DND-41 (cell line): ENCODE measurements at regions not wholly inside any gene's neighbourhood (a gene's known extent, or its start where the extent isn't known, plus 50 kb on each side); places are given as distances from the start of the nearest gene placed in this dataset.

Source experiments
- ATAC-seq: fragments of 200-7000 bp; cut with Tn5 transposase; 3 replicates; pipeline ENCODE4 v1.9.1; 2021; ENCODE audit warnings: low read depth; ENCODE audit not compliant: insufficient read depth
- DNase-seq: peaks from one replicate; pipeline ENCODE4 v3.0.0-alpha.2; 2020
- H2AFZ ChIP-seq: 2 replicates; pipeline ENCODE4 v1.6.0; 2012; ENCODE audit warnings: low read depth, low read length
- H3K27ac ChIP-seq: 2 replicates; pipeline ENCODE4 v1.5.1; 2012; ENCODE audit warnings: low read length, inconsistent platforms
- H3K27me3 ChIP-seq: fragments of 200-600 bp; sonication (generic); 2 replicates; pipeline ENCODE4 v1.6.0; 2012; ENCODE audit warnings: low read length, mild to moderate bottlenecking, inconsistent platforms; ENCODE audit not compliant: insufficient read depth, poor library complexity
- H3K36me3 ChIP-seq: 2 replicates; pipeline ENCODE4 v1.5.1; 2012; ENCODE audit warnings: low read length, inconsistent platforms; ENCODE audit not compliant: insufficient read depth
- H3K4me1 ChIP-seq: 2 replicates; pipeline ENCODE4 v1.5.1; 2012; ENCODE audit warnings: mild to moderate bottlenecking, low read length; ENCODE audit not compliant: insufficient read depth
- H3K4me2 ChIP-seq: 2 replicates; pipeline ENCODE4 v1.6.0; 2012; ENCODE audit warnings: mild to moderate bottlenecking, moderate library complexity, low read length, inconsistent platforms; ENCODE audit not compliant: insufficient read depth
- H3K4me3 ChIP-seq, 2 experiments: fragments of 200-600 bp in 1 of 2; shearing (Covaris generic) in 1 of 2; 2 replicates each; pipeline ENCODE4 v1.5.1; 2012 to 2016; ENCODE audit warnings: inconsistent platforms in 2 of 2, low read length in 2 of 2, mild to moderate bottlenecking in 2 of 2, low read depth in 1 of 2, moderate library complexity in 1 of 2
- H3K79me2 ChIP-seq: 2 replicates; pipeline ENCODE4 v1.6.0; 2012; ENCODE audit warnings: low read length, inconsistent platforms; ENCODE audit not compliant: insufficient read depth
- H3K9ac ChIP-seq: 2 replicates; pipeline ENCODE4 v1.6.0; 2012; ENCODE audit warnings: low read depth, mild to moderate bottlenecking, inconsistent platforms, low read length, moderate library complexity
- H3K9me3 ChIP-seq: 2 replicates; pipeline ENCODE4 v1.5.1; 2012; ENCODE audit warnings: low read length, moderate library complexity, mild to moderate bottlenecking, inconsistent platforms; ENCODE audit not compliant: insufficient read depth, severe bottlenecking
- H4K20me1 ChIP-seq: 2 replicates; pipeline ENCODE4 v1.6.0; 2012; ENCODE audit warnings: low read length; ENCODE audit not compliant: insufficient read depth
- EZH2 ChIP-seq: IDR thresholded peaks from 3 replicates; pipeline ENCODE4 v1.6.1; 2012; ENCODE audit warnings: borderline replicate concordance, low read depth, mild to moderate bottlenecking, moderate library complexity, low read length, inconsistent platforms; ENCODE audit not compliant: severe bottlenecking
- TF ChIP-seq, protein P1 (sequence below): IDR thresholded peaks from 2 replicates; pipeline ENCODE4 v1.5.1; 2012; ENCODE audit warnings: borderline replicate concordance, low read length, moderate library complexity, mild to moderate bottlenecking; ENCODE audit not compliant: poor library complexity, severe bottlenecking; ENCODE audit errors: extremely low read depth

DNA sequence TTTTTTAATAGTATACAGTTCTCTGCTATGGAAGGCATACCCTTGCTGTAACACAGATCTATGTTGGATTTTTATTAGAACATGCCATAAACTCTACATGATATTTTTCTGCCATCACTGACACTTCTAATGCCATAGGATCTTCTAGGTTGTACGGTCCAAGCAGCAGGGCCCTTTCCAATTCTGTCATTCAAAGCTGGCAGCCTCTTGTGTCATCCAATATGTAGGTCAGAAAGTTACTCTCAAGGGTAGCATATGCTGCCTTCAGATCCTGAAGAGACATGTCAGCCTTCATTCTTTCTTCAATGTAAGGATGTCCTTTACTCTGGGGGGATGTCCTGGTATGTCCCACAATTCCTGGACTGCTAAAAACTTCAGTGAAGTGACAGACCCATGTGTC lies 629.2 kb upstream of the USP24 start:
- no peak overlapping the region for H3K4me2 ChIP-seq
- ATAC-seq (no peak), DNase-seq (no peak)
- H3K4me1 ChIP-seq: no peaks in the 10 kb centered on the region
- no peak overlapping the region for H3K4me3 ChIP-seq
- H2AFZ ChIP-seq: no peak overlapping the region
- H3K79me2 ChIP-seq: no peaks in the 10 kb centered on the region
- H4K20me1 ChIP-seq: no peaks in the 10 kb centered on the region
- H3K9me3 ChIP-seq: no peaks in the 10 kb centered on the region
- no peak overlapping the region for H3K9ac ChIP-seq
- TF ChIP-seq EZH2: no peak
- TF ChIP-seq, protein P1, sequence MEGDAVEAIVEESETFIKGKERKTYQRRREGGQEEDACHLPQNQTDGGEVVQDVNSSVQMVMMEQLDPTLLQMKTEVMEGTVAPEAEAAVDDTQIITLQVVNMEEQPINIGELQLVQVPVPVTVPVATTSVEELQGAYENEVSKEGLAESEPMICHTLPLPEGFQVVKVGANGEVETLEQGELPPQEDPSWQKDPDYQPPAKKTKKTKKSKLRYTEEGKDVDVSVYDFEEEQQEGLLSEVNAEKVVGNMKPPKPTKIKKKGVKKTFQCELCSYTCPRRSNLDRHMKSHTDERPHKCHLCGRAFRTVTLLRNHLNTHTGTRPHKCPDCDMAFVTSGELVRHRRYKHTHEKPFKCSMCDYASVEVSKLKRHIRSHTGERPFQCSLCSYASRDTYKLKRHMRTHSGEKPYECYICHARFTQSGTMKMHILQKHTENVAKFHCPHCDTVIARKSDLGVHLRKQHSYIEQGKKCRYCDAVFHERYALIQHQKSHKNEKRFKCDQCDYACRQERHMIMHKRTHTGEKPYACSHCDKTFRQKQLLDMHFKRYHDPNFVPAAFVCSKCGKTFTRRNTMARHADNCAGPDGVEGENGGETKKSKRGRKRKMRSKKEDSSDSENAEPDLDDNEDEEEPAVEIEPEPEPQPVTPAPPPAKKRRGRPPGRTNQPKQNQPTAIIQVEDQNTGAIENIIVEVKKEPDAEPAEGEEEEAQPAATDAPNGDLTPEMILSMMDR: no peak
- H3K27me3 ChIP-seq: no peaks in the 10 kb centered on the region
- no peak overlapping the region for H3K27ac ChIP-seq
- no peaks in the 10 kb centered on the region for H3K36me3 ChIP-seq

- H3K4me1 ChIP-seq: no peaks in the 10 kb centered on the region
- no peak overlapping the region for H3K9ac ChIP-seq
- H3K9me3 ChIP-seq: no peaks in the 10 kb centered on the region
- no peak for TF ChIP-seq EZH2
- TF ChIP-seq, protein P1: no peak
- DNase-seq (no peak), ATAC-seq (no peak)
- H3K4me2 ChIP-seq: no peak overlapping the region
- H3K27me3 ChIP-seq: no peaks in the 10 kb centered on the region
- no peak overlapping the region for H3K4me3 ChIP-seq
- no peak overlapping the region for H3K27ac ChIP-seq
- H4K20me1 ChIP-seq: no peaks in the 10 kb centered on the region
- no peaks in the 10 kb centered on the region for H3K36me3 ChIP-seq
- H3K79me2 ChIP-seq: no peaks in the 10 kb centered on the region
- H2AFZ ChIP-seq: no peak overlapping the region
Measured at GRCh38 chr1:55839626-55840025, 624.5 kb upstream of the USP24 start.

GRCh38 chr1:55839221-55839620 lies 624.1 kb upstream of the USP24 start:
- no peak overlapping the region for H3K27ac ChIP-seq
- no peak for DNase-seq
- H3K4me3 ChIP-seq: no peak overlapping the region
- H3K4me2 ChIP-seq: no peak overlapping the region
- no peak for ATAC-seq
- TF ChIP-seq EZH2: no peak
- TF ChIP-seq, protein P1: no peak
- H3K36me3 ChIP-seq: no peaks in the 10 kb centered on the region
- no peaks in the 10 kb centered on the region for H3K4me1 ChIP-seq
- H3K27me3 ChIP-seq: no peaks in the 10 kb centered on the region
- no peaks in the 10 kb centered on the region for H4K20me1 ChIP-seq
- H2AFZ ChIP-seq: no peak overlapping the region
- no peaks in the 10 kb centered on the region for H3K79me2 ChIP-seq
- no peaks in the 10 kb centered on the region for H3K9me3 ChIP-seq
- no peak overlapping the region for H3K9ac ChIP-seq

DNA sequence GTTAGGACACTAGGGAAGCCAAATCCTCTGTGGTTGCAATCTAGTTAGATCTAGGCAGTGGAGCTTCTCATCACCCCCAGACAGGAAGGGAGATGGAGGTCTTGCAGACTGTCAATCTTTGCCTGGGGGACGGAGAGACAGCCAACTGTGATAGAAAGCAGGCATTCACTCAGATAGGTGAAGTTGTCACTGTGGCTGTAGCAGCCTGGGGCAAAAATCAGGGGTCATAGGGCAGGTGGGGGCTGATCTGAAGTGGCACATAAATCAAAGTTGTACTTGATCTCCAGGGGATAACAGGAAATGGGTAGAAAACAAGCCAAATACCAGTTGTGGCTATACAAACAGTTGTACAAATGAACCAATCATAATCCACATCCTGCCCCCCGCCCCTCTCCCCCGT lies 620.9 kb upstream of the USP24 start:
- Histone ChIP-seq H3K4me1 (peaks cover 8% of the 10 kb centered on the region), H3K36me3 (no peaks in the 10 kb centered on the region)

More for the DNA sequence above, 620.9 kb upstream of the USP24 start:
- no peak overlapping the region for H3K4me3 ChIP-seq
- no peaks in the 10 kb centered on the region for H3K27me3 ChIP-seq
- no peak for DNase-seq
- no peak overlapping the region for H3K4me2 ChIP-seq
- H3K27ac ChIP-seq: no peak overlapping the region
- H3K9ac ChIP-seq: no peak overlapping the region
- H2AFZ ChIP-seq: no peak overlapping the region
- H3K9me3 ChIP-seq: no peaks in the 10 kb centered on the region
- TF ChIP-seq EZH2: no peak
- TF ChIP-seq, protein P1: no peak
- no peaks in the 10 kb centered on the region for H4K20me1 ChIP-seq
- ATAC-seq: no peak
- H3K79me2 ChIP-seq: no peaks in the 10 kb centered on the region
